Endothelial cell of umbilical vein (primary cell): ENCODE measurements at regions not wholly inside any gene's neighbourhood (a gene's known extent, or its start where the extent isn't known, plus 50 kb on each side); places are given as distances from the start of the nearest gene placed in this dataset.

Experiments
- EZH2 ChIP-seq: IDR thresholded peaks from 2 replicates; pipeline ENCODE4 v1.6.1; 2012; ENCODE audit warnings: borderline replicate concordance, low read depth, mild to moderate bottlenecking, moderate library complexity, low read length, inconsistent platforms; ENCODE audit not compliant: severe bottlenecking
- POLR2A ChIP-seq: IDR thresholded peaks from 2 replicates; pipeline ENCODE4 v1.6.1; 2012; ENCODE audit warnings: low read depth, mild to moderate bottlenecking, control low read depth, low read length
- TF ChIP-seq, protein P1 (sequence below), 2 donors: IDR thresholded peaks; 1 replicate in 1 of 2; 2 replicates in 1 of 2; pipeline ENCODE4 v1.5.1; 2011; ENCODE audit warnings: low read length in 2 of 2, mild to moderate bottlenecking in 2 of 2, moderate library complexity in 2 of 2, control low read depth in 1 of 2, inconsistent platforms in 1 of 2, low read depth in 1 of 2; ENCODE audit not compliant: insufficient read depth in 1 of 2; ENCODE audit errors: extremely low read depth in 1 of 2

DNA sequence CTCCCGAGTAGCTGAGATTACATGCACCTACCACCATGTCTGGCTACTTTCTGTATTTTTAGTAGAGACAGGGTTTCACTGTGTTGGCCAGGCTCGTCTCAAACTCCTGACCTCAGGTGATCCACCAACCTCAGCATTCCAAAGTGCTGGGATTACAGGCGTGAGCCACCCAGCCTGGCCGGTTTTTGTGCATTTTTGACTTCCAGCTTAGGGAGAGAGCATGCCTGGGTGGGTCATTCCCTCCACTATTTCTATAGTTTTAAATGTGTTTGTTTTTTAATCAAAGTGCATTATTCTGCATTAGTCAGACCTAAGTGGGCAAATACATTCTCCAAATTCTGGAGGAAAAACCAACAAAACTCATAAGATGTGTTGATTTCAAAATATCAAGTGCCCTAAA, 207.4 kb upstream of the NRIP1 start:
- TF ChIP-seq, protein P1, sequence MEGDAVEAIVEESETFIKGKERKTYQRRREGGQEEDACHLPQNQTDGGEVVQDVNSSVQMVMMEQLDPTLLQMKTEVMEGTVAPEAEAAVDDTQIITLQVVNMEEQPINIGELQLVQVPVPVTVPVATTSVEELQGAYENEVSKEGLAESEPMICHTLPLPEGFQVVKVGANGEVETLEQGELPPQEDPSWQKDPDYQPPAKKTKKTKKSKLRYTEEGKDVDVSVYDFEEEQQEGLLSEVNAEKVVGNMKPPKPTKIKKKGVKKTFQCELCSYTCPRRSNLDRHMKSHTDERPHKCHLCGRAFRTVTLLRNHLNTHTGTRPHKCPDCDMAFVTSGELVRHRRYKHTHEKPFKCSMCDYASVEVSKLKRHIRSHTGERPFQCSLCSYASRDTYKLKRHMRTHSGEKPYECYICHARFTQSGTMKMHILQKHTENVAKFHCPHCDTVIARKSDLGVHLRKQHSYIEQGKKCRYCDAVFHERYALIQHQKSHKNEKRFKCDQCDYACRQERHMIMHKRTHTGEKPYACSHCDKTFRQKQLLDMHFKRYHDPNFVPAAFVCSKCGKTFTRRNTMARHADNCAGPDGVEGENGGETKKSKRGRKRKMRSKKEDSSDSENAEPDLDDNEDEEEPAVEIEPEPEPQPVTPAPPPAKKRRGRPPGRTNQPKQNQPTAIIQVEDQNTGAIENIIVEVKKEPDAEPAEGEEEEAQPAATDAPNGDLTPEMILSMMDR (IDR thresholded peaks at IDR 0.05; ENCODE audit: extremely low read depth in 1 of 2, insufficient read depth in 1 of 2, low read depth in 1 of 2, low read length in 2 of 2), result no peak
- no peak for TF ChIP-seq POLR2A
- TF ChIP-seq EZH2, result no peak
